COLO668 (cell line): ENCODE measurements at regions not wholly inside any gene's neighbourhood (a gene's known extent, or its start where the extent isn't known, plus 50 kb on each side); places are given as distances from the start of the nearest gene placed in this dataset.
A peak's percentile ranks its signal among the peaks of the same experiment; 100 is the strongest.
"Not testable (repeated sequence)": the region's sequence is repeated elsewhere in the genome, so short reads cannot be mapped to it uniquely, and the experiment has no call there.

Experiments used
- DNase-seq: peaks from one replicate; lab custom pipeline; 2025; ENCODE audit not compliant: unreplicated experiment; lab: John Stamatoyannopoulos, UW

GRCh38 chr2:22902662-22903165 lies 482.3 kb upstream of the KLHL29 start:
- no peak for DNase-seq

- DNase-seq = no peak
Measured at GRCh38 chr2:22903616-22904015, 481.4 kb upstream of the KLHL29 start.

GRCh38 chr2:22904126-22904684 lies 480.8 kb upstream of the KLHL29 start:
- DNase-seq = peak; percentile 28

GRCh38 chr2:22907330-22907729 lies 477.6 kb upstream of the KLHL29 start:
- DNase-seq = no peak

- no peak for DNase-seq
Measured at GRCh38 chr2:22912398-22912797, 472.6 kb upstream of the KLHL29 start.

GRCh38 chr2:22929998-22930397 lies 455.0 kb upstream of the KLHL29 start:
- DNase-seq = no peak

- no peak for DNase-seq
Measured at GRCh38 chr2:22930781-22931180, 454.2 kb upstream of the KLHL29 start.

- no peak for DNase-seq
Measured at GRCh38 chr2:22932288-22932687, 452.7 kb upstream of the KLHL29 start.

GRCh38 chr2:22934747-22935146 lies 450.2 kb upstream of the KLHL29 start:
- DNase-seq = no peak

GRCh38 chr2:22942441-22942840 lies 442.5 kb upstream of the KLHL29 start:
- DNase-seq = no peak

GRCh38 chr2:22944143-22944542 lies 440.8 kb upstream of the KLHL29 start:
- no peak for DNase-seq

GRCh38 chr2:22946553-22946952 lies 438.4 kb upstream of the KLHL29 start:
- DNase-seq = no peak

- DNase-seq = no peak
Measured at GRCh38 chr2:22947741-22948140, 437.2 kb upstream of the KLHL29 start.

- DNase-seq = no peak
Measured at GRCh38 chr2:22950431-22950830, 434.5 kb upstream of the KLHL29 start.

- DNase-seq = no peak
Measured at GRCh38 chr2:22952656-22953225, 432.2 kb upstream of the KLHL29 start.

- DNase-seq = no peak
Measured at GRCh38 chr2:22957446-22957845, 427.5 kb upstream of the KLHL29 start.

- no peak for DNase-seq
Measured at GRCh38 chr2:22958308-22958707, 426.7 kb upstream of the KLHL29 start.

- no peak for DNase-seq
Measured at GRCh38 chr2:22967756-22968155, 417.2 kb upstream of the KLHL29 start.

GRCh38 chr2:22970284-22970975 lies 414.5 kb upstream of the KLHL29 start:
- no peak for DNase-seq

- DNase-seq = no peak
Measured at GRCh38 chr2:22970991-22971390, 414.0 kb upstream of the KLHL29 start.

GRCh38 chr2:22981785-22982184 lies 403.2 kb upstream of the KLHL29 start:
- no peak for DNase-seq

GRCh38 chr2:22984152-22984551 lies 400.8 kb upstream of the KLHL29 start:
- not testable (repeated sequence) for DNase-seq
